HCT116 (cell line): ENCODE measurements at regions not wholly inside any gene's neighbourhood (a gene's known extent, or its start where the extent isn't known, plus 50 kb on each side); places are given as distances from the start of the nearest gene placed in this dataset.

Experiments used
- ATAC-seq: fragments of 200-7000 bp; cut with Tn5 transposase; 2 replicates; pipeline ENCODE4 v1.9.1; 2020; ENCODE audit warnings: mild to moderate bottlenecking, moderate library complexity
- BruUV-seq: library from RNA; stranded (reverse); fragments of 400-500 nt; replicated peaks from 2 replicates; lab custom pipeline; 2021; lab: Mats Ljungman, UMichigan
- CTCF ChIA-PET: fragments of 300-600 bp; sonication (Branson Sonifier 250); formaldehyde crosslinking; loops from one replicate; lab custom pipeline; 2021; ENCODE audit warnings: antibody characterized with exemption; lab: Charles Lee
- POLR2A ChIA-PET: fragments of 300-600, 350-600 bp; sonication (Branson Sonifier 250); formaldehyde crosslinking; loops from one replicate; lab custom pipeline; 2021; ENCODE audit warnings: antibody characterized with exemption; lab: Charles Lee
- RAD21 ChIA-PET, 2 experiments: fragments of 300-600 bp; sonication (Branson Sonifier 250); formaldehyde crosslinking; loops; one replicate each; lab custom pipeline; 2023; ENCODE audit warnings: low total read pairs in 2 of 2; ENCODE audit not compliant: uncharacterized antibody in 2 of 2, unreplicated experiment in 2 of 2, low non-redundant PET in 1 of 2; lab: Charles Lee
- DNase-seq: peaks from one replicate; pipeline ENCODE4 v3.0.0-alpha.2; 2010; ENCODE audit warnings: low read depth, low spot score
- H2AFZ ChIP-seq: fragments of 200-600 bp; shearing (Covaris generic), sonication (generic); 2 replicates; pipeline ENCODE4 v1.6.1; 2017; ENCODE audit warnings: low read depth, mixed run types, mixed read lengths, antibody characterized with exemption, low read length; ENCODE audit not compliant: poor library complexity, severe bottlenecking
- H3K27ac ChIP-seq: 2 replicates; pipeline ENCODE4 v1.5.1; 2012; ENCODE audit warnings: low read depth, low read length
- H3K27me3 ChIP-seq: fragments of 200-600 bp; sonication (generic); 2 replicates; pipeline ENCODE4 v1.6.1; 2016; ENCODE audit warnings: mixed run types, low read length, mixed read lengths; ENCODE audit not compliant: insufficient read depth
- H3K36me3 ChIP-seq, 2 experiments: fragments of 200-500 bp in 1 of 2; fragments of 200-600 bp in 1 of 2; sonication (Bioruptor generic) in 1 of 2; sonication (generic) in 1 of 2; 2 replicates each; pipeline versions ENCODE4 v1.5.1 to v1.6.1; 2014 to 2016; ENCODE audit warnings: low read length in 2 of 2, inconsistent platforms in 1 of 2, mixed read lengths in 1 of 2, mixed run types in 1 of 2; ENCODE audit not compliant: insufficient read depth in 2 of 2, control insufficient read depth in 1 of 2
- H3K4me1 ChIP-seq, 2 experiments: fragments of 200-600 bp in 1 of 2; sonication (generic) in 1 of 2; 2 replicates each; pipeline versions ENCODE4 v1.5.1 to v1.6.1; 2012 to 2017; ENCODE audit warnings: low read length in 2 of 2, inconsistent platforms in 1 of 2, mild to moderate bottlenecking in 1 of 2, mixed read lengths in 1 of 2, mixed run types in 1 of 2, moderate library complexity in 1 of 2; ENCODE audit not compliant: insufficient read depth in 2 of 2, control insufficient read depth in 1 of 2
- H3K4me2 ChIP-seq: fragments of 200-600 bp; sonication (generic); 2 replicates; pipeline ENCODE4 v1.6.1; 2017; ENCODE audit warnings: mixed run types, low read length, mixed read lengths
- H3K4me3 ChIP-seq, 2 experiments: fragments of 200-600 bp in 1 of 2; sonication (generic) in 1 of 2; replicated peaks in 1 of 2; 2 replicates each; pipeline ENCODE4 v1.5.1; 2011 to 2016; ENCODE audit warnings: low read length in 2 of 2, control low read depth in 1 of 2, low read depth in 1 of 2, mild to moderate bottlenecking in 1 of 2, mixed read lengths in 1 of 2, mixed run types in 1 of 2
- H3K79me2 ChIP-seq: fragments of 200-600 bp; sonication (generic); 2 replicates; pipeline ENCODE4 v1.6.1; 2017; ENCODE audit warnings: mild to moderate bottlenecking, mixed run types, low read length, moderate library complexity, mixed read lengths; ENCODE audit not compliant: insufficient read depth
- H3K9ac ChIP-seq: fragments of 200-600 bp; sonication (generic); 2 replicates; pipeline ENCODE4 v1.6.1; 2016; ENCODE audit warnings: low read length, mixed read lengths
- H3K9me2 ChIP-seq: fragments of 200-600 bp; sonication (generic), shearing (Covaris generic); 2 replicates; pipeline ENCODE4 v1.6.1; 2017; ENCODE audit warnings: mixed run types, mild to moderate bottlenecking, moderate library complexity; ENCODE audit not compliant: insufficient read depth
- H3K9me3 ChIP-seq, 2 experiments: fragments of 200-500 bp in 1 of 2; fragments of 200-600 bp in 1 of 2; sonication (Bioruptor generic) in 1 of 2; sonication (generic) in 1 of 2; 2 replicates each; pipeline ENCODE4 v1.6.1; 2014 to 2017; ENCODE audit warnings: low read length in 2 of 2, mixed read lengths in 2 of 2, inconsistent platforms in 1 of 2, low read depth in 1 of 2, mild to moderate bottlenecking in 1 of 2, mixed run types in 1 of 2, moderate library complexity in 1 of 2; ENCODE audit not compliant: control insufficient read depth in 1 of 2, insufficient read depth in 1 of 2
- H4K20me1 ChIP-seq: fragments of 200-600 bp; sonication (generic), shearing (Covaris generic); 2 replicates; pipeline ENCODE4 v1.6.1; 2017; ENCODE audit warnings: mixed run types, mild to moderate bottlenecking, moderate library complexity; ENCODE audit not compliant: insufficient read depth
- ATF3 ChIP-seq: IDR thresholded peaks from 2 replicates; pipeline ENCODE4 v1.6.1; 2012
- CBX3 ChIP-seq: IDR thresholded peaks from 2 replicates; pipeline ENCODE4 v1.6.1; 2012; ENCODE audit warnings: low read depth
- CEBPB ChIP-seq: IDR thresholded peaks from 2 replicates; pipeline ENCODE4 v1.6.1; 2012; ENCODE audit warnings: low read depth
- EGR1 ChIP-seq: IDR thresholded peaks from 2 replicates; pipeline ENCODE4 v1.6.1; 2012; ENCODE audit warnings: low read depth
- ELF1 ChIP-seq: IDR thresholded peaks from 2 replicates; pipeline ENCODE4 v1.6.1; 2012; ENCODE audit warnings: low read depth, borderline replicate concordance
- FOSL1 ChIP-seq: IDR thresholded peaks from 2 replicates; pipeline ENCODE4 v1.6.1; 2012; ENCODE audit warnings: low read depth
- POLR2AphosphoS5 ChIP-seq: IDR thresholded peaks from 2 replicates; pipeline ENCODE4 v1.6.1; 2011; ENCODE audit warnings: mild to moderate bottlenecking, low read depth, low read length, moderate library complexity
- SP1 ChIP-seq: IDR thresholded peaks from 2 replicates; pipeline ENCODE4 v1.6.1; 2012; ENCODE audit warnings: low read depth
- ZBTB33 ChIP-seq: IDR thresholded peaks from 2 replicates; pipeline ENCODE4 v1.6.1; 2011; ENCODE audit warnings: mild to moderate bottlenecking, low read length, moderate library complexity; ENCODE audit not compliant: insufficient replicate concordance; ENCODE audit errors: extremely low read depth
- ZFX ChIP-seq: fragments of 450-650 bp; IDR thresholded peaks from 2 replicates; pipeline ENCODE4 v1.6.1; 2017
- intact Hi-C: fragments of 100-400 bp; cut with micrococcal nuclease; formaldehyde crosslinking; loops from 2 replicates; pipeline ENCODE4 v1.10.0; 2022

- TF ChIP-seq ATF3, result no peak
Observed at GRCh38 chr13:54366728-54367127, 1338.1 kb downstream of the OLFM4 start (continued).

- ATAC-seq, result no peak
- no TSS peak for BruUV-seq
- H3K4me2 ChIP-seq, result no peak overlapping the region
Observed at GRCh38 chr13:54367639-54368271, 1339.1 kb downstream of the OLFM4 start.

More at GRCh38 chr13:54367639-54368271, 1339.1 kb downstream of the OLFM4 start:
- ChIA-PET CTCF (no interaction called here), RAD21 (no interaction called here), POLR2A (no interaction called here)
- no peak overlapping the region for H3K4me3 ChIP-seq
- TF ChIP-seq ELF1 (no peak), CEBPB (no peak), ZFX (no peak), SP1 (no peak), FOSL1 (no peak), CBX3 (no peak), POLR2AphosphoS5 (no peak), ZBTB33 (no peak), EGR1 (no peak), ATF3 (no peak)
- H3K27ac ChIP-seq, result no peak overlapping the region
- no peak overlapping the region for H2AFZ ChIP-seq
- H3K9me2 ChIP-seq, result no peaks in the 10 kb centered on the region
- no peaks in the 10 kb centered on the region for H3K4me1 ChIP-seq
- no peaks in the 10 kb centered on the region for H3K27me3 ChIP-seq
- intact Hi-C loops, result no loop called here
- no peak overlapping the region for H3K9ac ChIP-seq
- no peak for DNase-seq
- H3K9me3 ChIP-seq, result peaks cover 8 to 12% of the 10 kb centered on the region in 2 experiments; a peak in 3 of 4 replicates
- no peaks in the 10 kb centered on the region for H3K79me2 ChIP-seq
- H3K36me3 ChIP-seq, result no peaks in the 10 kb centered on the region
- H4K20me1 ChIP-seq, result no peaks in the 10 kb centered on the region
